GM12878 (cell line): ENCODE measurements at regions not wholly inside any gene's neighbourhood (a gene's known extent, or its start where the extent isn't known, plus 50 kb on each side); places are given as distances from the start of the nearest gene placed in this dataset.

ENCODE experiments used
- ATAC-seq: fragments of 200-7000 bp; cut with Tn5 transposase; 3 replicates; pipeline ENCODE4 v1.9.1; 2020; ENCODE audit warnings: mild to moderate bottlenecking, moderate library complexity
- BruUV-seq: library from RNA; stranded (reverse); fragments of 400-500 nt; replicated peaks from 2 replicates; lab custom pipeline; 2021; lab: Mats Ljungman, UMichigan
- CTCF ChIA-PET: fragments of 300-600 bp; sonication (Branson Sonifier 250); formaldehyde crosslinking; extraction: SDS; loops from one replicate; lab custom pipeline; 2021; ENCODE audit warnings: inconsistent platforms; lab: Yijun Ruan, JAX
- POLR2A ChIA-PET: fragments of 350-600 bp; formaldehyde crosslinking; extraction: SDS; loops from one replicate; lab custom pipeline; 2021; ENCODE audit warnings: inconsistent platforms; lab: Charles Lee
- RAD21 ChIA-PET: fragments of 300-600 bp; sonication (Branson Sonifier 250); formaldehyde crosslinking; loops from one replicate; lab custom pipeline; 2023; ENCODE audit warnings: antibody characterized with exemption; ENCODE audit not compliant: unreplicated experiment; lab: Charles Lee
- SMC1A ChIA-PET: fragments of 300-600 bp; sonication (Branson Sonifier 250); formaldehyde crosslinking; loops from one replicate; lab custom pipeline; 2023; ENCODE audit not compliant: unreplicated experiment, uncharacterized antibody; lab: Charles Lee
- DNase-seq: peaks from one replicate; pipeline ENCODE4 v3.0.0-alpha.2; 2011; ENCODE audit warnings: low read depth, low spot score
- FAIRE-seq: peaks from 3 replicates; lab custom pipeline; 2011; peaks lifted over from hg19 to GRCh38; lab: Jason Lieb, UNC
- H2AFZ ChIP-seq: 2 replicates; pipeline ENCODE4 v1.6.0; 2011; ENCODE audit warnings: low read depth, low read length, control low read depth; ENCODE audit not compliant: control insufficient read depth
- H3K27ac ChIP-seq: 2 replicates; pipeline ENCODE4 v1.5.1; 2011; ENCODE audit warnings: control low read depth; ENCODE audit not compliant: control insufficient read depth, insufficient read depth
- H3K27me3 ChIP-seq, 2 experiments: replicated peaks in 1 of 2; 2 replicates each; pipeline versions ENCODE4 v1.6.0 to v1.6.1; 2011; ENCODE audit warnings: low read length in 1 of 2; ENCODE audit not compliant: control insufficient read depth in 2 of 2, insufficient read depth in 2 of 2
- H3K36me3 ChIP-seq, 2 experiments: 2 replicates each; pipeline ENCODE4 v1.5.1; 2011; ENCODE audit warnings: low read length in 1 of 2; ENCODE audit not compliant: control insufficient read depth in 2 of 2, insufficient read depth in 2 of 2
- H3K4me1 ChIP-seq: 2 replicates; pipeline ENCODE4 v1.6.1; 2011; ENCODE audit warnings: mild to moderate bottlenecking, low read length, moderate library complexity, mixed read lengths; ENCODE audit not compliant: control insufficient read depth, insufficient read depth
- H3K4me2 ChIP-seq: 2 replicates; pipeline ENCODE4 v1.6.0; 2011; ENCODE audit warnings: control low read depth; ENCODE audit not compliant: control insufficient read depth, insufficient read depth
- H3K4me3 ChIP-seq: fragments of 200-600 bp; sonication (generic); 2 replicates; pipeline ENCODE4 v1.5.1; 2016
- H3K79me2 ChIP-seq: 2 replicates; pipeline ENCODE4 v1.6.0; 2011; ENCODE audit warnings: low read length; ENCODE audit not compliant: control insufficient read depth, insufficient read depth
- H3K9ac ChIP-seq: 2 replicates; pipeline ENCODE4 v1.8.0; 2011; ENCODE audit warnings: low read length, control low read depth, mixed read lengths; ENCODE audit not compliant: control insufficient read depth, insufficient read depth
- H3K9me3 ChIP-seq: replicated peaks from 3 replicates; pipeline ENCODE4 v1.5.1; 2011; ENCODE audit warnings: mild to moderate bottlenecking, low read length; ENCODE audit not compliant: control insufficient read depth, insufficient read depth
- H4K20me1 ChIP-seq: 2 replicates; pipeline ENCODE4 v1.6.0; 2011; ENCODE audit not compliant: control insufficient read depth, insufficient read depth
- FOXK2 ChIP-seq: fragments of 450-650 bp; IDR thresholded peaks from 2 replicates; pipeline ENCODE4 v1.6.1; 2017; ENCODE audit warnings: mild to moderate bottlenecking, moderate library complexity
- JUND ChIP-seq: IDR thresholded peaks from 2 replicates; pipeline ENCODE4 v1.6.1; 2012; ENCODE audit warnings: low read depth, mild to moderate bottlenecking, low read length, improper control_type of control experiment, moderate library complexity
- MYC ChIP-seq: IDR thresholded peaks from 2 replicates; pipeline ENCODE4 v1.6.1; 2011; ENCODE audit warnings: mild to moderate bottlenecking, low read length, moderate library complexity, inconsistent platforms; ENCODE audit not compliant: insufficient read depth, insufficient replicate concordance, insufficient read length, severe bottlenecking
- PML ChIP-seq: IDR thresholded peaks from 2 replicates; pipeline ENCODE4 v1.6.1; 2012; ENCODE audit warnings: low read length, inconsistent platforms
- SIX5 ChIP-seq: IDR thresholded peaks from 2 replicates; pipeline ENCODE4 v1.6.1; 2011; ENCODE audit warnings: mild to moderate bottlenecking, low read depth, low read length, moderate library complexity; ENCODE audit not compliant: severe bottlenecking
- SRF ChIP-seq, 2 experiments: IDR thresholded peaks; 2 replicates each; pipeline ENCODE4 v1.6.1; 2011; ENCODE audit warnings: low read depth in 2 of 2, low read length in 2 of 2, mild to moderate bottlenecking in 1 of 2, moderate library complexity in 1 of 2
- YBX1 ChIP-seq: fragments of 450-650 bp; IDR thresholded peaks from 2 replicates; pipeline ENCODE4 v1.6.1; 2016; ENCODE audit warnings: antibody characterized with exemption
- WGBS: methylation state at CpG from one replicate; pipeline ENCODE4 v1.1.6; 2016; ENCODE audit warnings: low lambda C conversion rate; ENCODE audit not compliant: insufficient replicate concordance, insufficient coverage; ENCODE audit errors: missing lambda C conversion rate; 5-methylcytosine and 5-hydroxymethylcytosine counted together
- in situ Hi-C: fragments of 300-500 bp; cut with MboI; formaldehyde crosslinking; loops from 9 replicates; pipeline ENCODE4 v1.14.3; 2018; ENCODE audit warnings: mixed read lengths
- intact Hi-C: fragments of 100-400 bp; cut with micrococcal nuclease; formaldehyde crosslinking; loops from one replicate; pipeline ENCODE4 v1.14.2; 2022; ENCODE audit not compliant: unreplicated experiment
- TF ChIP-seq, protein P1 (sequence below): IDR thresholded peaks from 2 replicates; pipeline ENCODE4 v1.6.1; 2011; ENCODE audit warnings: low read depth, low read length, improper control_type of control experiment, borderline replicate concordance

GRCh38 chr14:106209755-106210154 lies 683.4 kb downstream of the TMEM121 start:
- ATAC-seq, result no peak
- Histone ChIP-seq H3K36me3 (no peaks in the 10 kb centered on the region), H4K20me1 (no peaks in the 10 kb centered on the region), H2AFZ (no peak overlapping the region), H3K4me3 (no peak overlapping the region), H3K27ac (no peak overlapping the region), H3K79me2 (no peaks in the 10 kb centered on the region), H3K4me2 (no peak overlapping the region), H3K27me3 (no peaks in the 10 kb centered on the region; a peak in 1 of 4 replicates), H3K9me3 (no peaks in the 10 kb centered on the region), H3K9ac (no peak overlapping the region), H3K4me1 (no peaks in the 10 kb centered on the region)
- no peak for DNase-seq
- ChIA-PET RAD21 (no interaction called here), CTCF (interaction anchor here (0.6 to 0.8 kb wide), 2 partner anchors 165 to 671 kb away, joined by 3 read pairs; no protein-coding TSS in a partner anchor), SMC1A (interaction anchor here (1.5 kb wide), 1 partner anchor 20 kb away, joined by 4 read pairs; no protein-coding TSS in a partner anchor), POLR2A (no interaction called here)
- in situ Hi-C loops (no loop called here), intact Hi-C loops (loop anchor here (5.0 kb wide), 1 partner anchor 347 kb away; no protein-coding TSS in a partner anchor)
- BruUV-seq, result no TSS peak
- whole genome bisulfite sequencing, result 40% methylated on average over 7 of the region's 7 CpGs
- TF ChIP-seq JUND (no peak), PML (no peak), FOXK2 (no peak), MYC (no peak), SRF (IDR thresholded peaks at IDR 0.05; ENCODE audit: low read depth in 2 of 2, low read length in 2 of 2) (no peak), YBX1 (no peak), SIX5 (no peak)
- TF ChIP-seq, protein P1, sequence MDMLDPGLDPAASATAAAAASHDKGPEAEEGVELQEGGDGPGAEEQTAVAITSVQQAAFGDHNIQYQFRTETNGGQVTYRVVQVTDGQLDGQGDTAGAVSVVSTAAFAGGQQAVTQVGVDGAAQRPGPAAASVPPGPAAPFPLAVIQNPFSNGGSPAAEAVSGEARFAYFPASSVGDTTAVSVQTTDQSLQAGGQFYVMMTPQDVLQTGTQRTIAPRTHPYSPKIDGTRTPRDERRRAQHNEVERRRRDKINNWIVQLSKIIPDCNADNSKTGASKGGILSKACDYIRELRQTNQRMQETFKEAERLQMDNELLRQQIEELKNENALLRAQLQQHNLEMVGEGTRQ, result no peak
- FAIRE-seq, result no peak
